DND-41 (cell line): ENCODE measurements at regions not wholly inside any gene's neighbourhood (a gene's known extent, or its start where the extent isn't known, plus 50 kb on each side); places are given as distances from the start of the nearest gene placed in this dataset.

ENCODE experiments used
- ATAC-seq: fragments of 200-7000 bp; cut with Tn5 transposase; 3 replicates; pipeline ENCODE4 v1.9.1; 2021; ENCODE audit warnings: low read depth; ENCODE audit not compliant: insufficient read depth
- DNase-seq: peaks from one replicate; pipeline ENCODE4 v3.0.0-alpha.2; 2020
- H2AFZ ChIP-seq: 2 replicates; pipeline ENCODE4 v1.6.0; 2012; ENCODE audit warnings: low read depth, low read length
- H3K27ac ChIP-seq: 2 replicates; pipeline ENCODE4 v1.5.1; 2012; ENCODE audit warnings: low read length, inconsistent platforms
- H3K27me3 ChIP-seq: fragments of 200-600 bp; sonication (generic); 2 replicates; pipeline ENCODE4 v1.6.0; 2012; ENCODE audit warnings: low read length, mild to moderate bottlenecking, inconsistent platforms; ENCODE audit not compliant: insufficient read depth, poor library complexity
- H3K36me3 ChIP-seq: 2 replicates; pipeline ENCODE4 v1.5.1; 2012; ENCODE audit warnings: low read length, inconsistent platforms; ENCODE audit not compliant: insufficient read depth
- H3K4me1 ChIP-seq: 2 replicates; pipeline ENCODE4 v1.5.1; 2012; ENCODE audit warnings: mild to moderate bottlenecking, low read length; ENCODE audit not compliant: insufficient read depth
- H3K4me2 ChIP-seq: 2 replicates; pipeline ENCODE4 v1.6.0; 2012; ENCODE audit warnings: mild to moderate bottlenecking, moderate library complexity, low read length, inconsistent platforms; ENCODE audit not compliant: insufficient read depth
- H3K4me3 ChIP-seq, 2 experiments: fragments of 200-600 bp in 1 of 2; shearing (Covaris generic) in 1 of 2; 2 replicates each; pipeline ENCODE4 v1.5.1; 2012 to 2016; ENCODE audit warnings: inconsistent platforms in 2 of 2, low read length in 2 of 2, mild to moderate bottlenecking in 2 of 2, low read depth in 1 of 2, moderate library complexity in 1 of 2
- H3K79me2 ChIP-seq: 2 replicates; pipeline ENCODE4 v1.6.0; 2012; ENCODE audit warnings: low read length, inconsistent platforms; ENCODE audit not compliant: insufficient read depth
- H3K9ac ChIP-seq: 2 replicates; pipeline ENCODE4 v1.6.0; 2012; ENCODE audit warnings: low read depth, mild to moderate bottlenecking, inconsistent platforms, low read length, moderate library complexity
- H3K9me3 ChIP-seq: 2 replicates; pipeline ENCODE4 v1.5.1; 2012; ENCODE audit warnings: low read length, moderate library complexity, mild to moderate bottlenecking, inconsistent platforms; ENCODE audit not compliant: insufficient read depth, severe bottlenecking
- H4K20me1 ChIP-seq: 2 replicates; pipeline ENCODE4 v1.6.0; 2012; ENCODE audit warnings: low read length; ENCODE audit not compliant: insufficient read depth
- CTCF ChIP-seq: IDR thresholded peaks from 2 replicates; pipeline ENCODE4 v1.5.1; 2012; ENCODE audit warnings: borderline replicate concordance, low read length, moderate library complexity, mild to moderate bottlenecking; ENCODE audit not compliant: poor library complexity, severe bottlenecking; ENCODE audit errors: extremely low read depth
- EZH2 ChIP-seq: IDR thresholded peaks from 3 replicates; pipeline ENCODE4 v1.6.1; 2012; ENCODE audit warnings: borderline replicate concordance, low read depth, mild to moderate bottlenecking, moderate library complexity, low read length, inconsistent platforms; ENCODE audit not compliant: severe bottlenecking

GRCh38 chr6:141669141-141669540 is 463.6 kb upstream of the GJE1 start:
- no peaks in the 10 kb centered on the region for H4K20me1 ChIP-seq
- no peaks in the 10 kb centered on the region for H3K4me1 ChIP-seq
- H3K79me2 ChIP-seq: no peaks in the 10 kb centered on the region
- no peak overlapping the region for H2AFZ ChIP-seq
- no peaks in the 10 kb centered on the region for H3K36me3 ChIP-seq
- no peak overlapping the region for H3K27ac ChIP-seq
- no peak for ATAC-seq
- H3K4me2 ChIP-seq: no peak overlapping the region
- H3K27me3 ChIP-seq: no peaks in the 10 kb centered on the region
- no peak overlapping the region for H3K4me3 ChIP-seq
- TF ChIP-seq EZH2 (no peak), CTCF (no peak)
- no peak overlapping the region for H3K9ac ChIP-seq
- no peaks in the 10 kb centered on the region for H3K9me3 ChIP-seq
- no peak for DNase-seq

GRCh38 chr6:141667580-141668309 is 465.0 kb upstream of the GJE1 start:
- Histone ChIP-seq H3K4me2 (no peak overlapping the region), H3K4me1 (no peaks in the 10 kb centered on the region), H3K4me3 (no peak overlapping the region), H3K36me3 (no peaks in the 10 kb centered on the region), H4K20me1 (no peaks in the 10 kb centered on the region), H3K27me3 (no peaks in the 10 kb centered on the region), H3K9me3 (no peaks in the 10 kb centered on the region), H3K79me2 (no peaks in the 10 kb centered on the region), H3K27ac (no peak overlapping the region), H3K9ac (no peak overlapping the region), H2AFZ (no peak overlapping the region)
- TF ChIP-seq CTCF (no peak), EZH2 (no peak)
- DNase-seq (no peak), ATAC-seq (no peak)

- TF ChIP-seq CTCF (no peak), EZH2 (no peak)
Measured at GRCh38 chr6:141666187-141666586, 466.5 kb upstream of the GJE1 start.

More at GRCh38 chr6:141666187-141666586, 466.5 kb upstream of the GJE1 start:
- Histone ChIP-seq H3K79me2 (no peaks in the 10 kb centered on the region), H3K9me3 (no peaks in the 10 kb centered on the region), H3K27me3 (no peaks in the 10 kb centered on the region), H4K20me1 (no peaks in the 10 kb centered on the region), H3K36me3 (no peaks in the 10 kb centered on the region), H3K27ac (no peak overlapping the region), H3K4me2 (no peak overlapping the region), H3K4me1 (no peaks in the 10 kb centered on the region), H3K4me3 (no peak overlapping the region), H3K9ac (no peak overlapping the region), H2AFZ (no peak overlapping the region)
- ATAC-seq: no peak
- DNase-seq: no peak
